ENCODE measurements at regions not wholly inside any gene's neighbourhood (a gene's known extent, or its start where the extent isn't known, plus 50 kb on each side); places are given as distances from the start of the nearest gene placed in this dataset.

GRCh38 chr17:79210638-79211037, 136.0 kb downstream of the ENGASE start:
- Histone ChIP-seq H3F3A (ENCODE audit: low read length, unreplicated experiment) (no peaks in the 10 kb centered on the region), H3K4me1 (ENCODE audit: insufficient read depth, low read length) (no peaks in the 10 kb centered on the region), H3K27ac (ENCODE audit: low read length) (no peak overlapping the region), H3K27me3 (ENCODE audit: low read length) (peaks cover 97% of the 10 kb centered on the region), H3K9me3 (ENCODE audit: low read length) (no peaks in the 10 kb centered on the region), H3K4me2 (ENCODE audit: low read length) (no peak overlapping the region), H3K36me3 (ENCODE audit: low read depth, low read length) (no peaks in the 10 kb centered on the region), H4K20me1 (ENCODE audit: low read length) (no peaks in the 10 kb centered on the region), H3K9ac (ENCODE audit: low read length) (no peak overlapping the region), H3K9me2 (replicated peaks; ENCODE audit: low read length) (no peaks in the 10 kb centered on the region), H3K79me2 (ENCODE audit: low read length) (no peaks in the 10 kb centered on the region), H2AFZ (ENCODE audit: low read length) (no peak overlapping the region), H3K4me3 (ENCODE audit: low read length) (no peak overlapping the region)
- ChIA-PET POLR2A (ENCODE audit: unreplicated experiment) (no interaction called here), CTCF (no interaction called here)
- no peak for TF ChIP-seq CTCF (conservative IDR thresholded peaks at IDR 0.05; ENCODE audit: low read depth, low read length)
- peak; percentile 27 for TF ChIP-seq EZH2 (IDR thresholded peaks at IDR 0.05; ENCODE audit: low read length, unreplicated experiment)
- TF ChIP-seq EZH2phosphoT487 (IDR thresholded peaks at IDR 0.05; ENCODE audit: borderline replicate concordance, low read length): no peak
- ATAC-seq: no peak
- no TSS peak for BruUV-seq (replicated peaks)
- no peak for DNase-seq
- intact Hi-C loops (cut with micrococcal nuclease): no loop called here

GRCh38 chr17:79207960-79208359, 133.3 kb downstream of the ENGASE start:
- POLR2A ChIA-PET (ENCODE audit: unreplicated experiment): no interaction called here
- BruUV-seq (replicated peaks): no TSS peak
- TF ChIP-seq EZH2phosphoT487 (IDR thresholded peaks at IDR 0.05; ENCODE audit: borderline replicate concordance, low read length) (no peak), EZH2 (IDR thresholded peaks at IDR 0.05; ENCODE audit: low read length, unreplicated experiment) (no peak), CTCF (conservative IDR thresholded peaks at IDR 0.05; ENCODE audit: low read depth, low read length) (no peak)
- Histone ChIP-seq H3K4me3 (ENCODE audit: low read length) (no peak overlapping the region), H2AFZ (ENCODE audit: low read length) (no peak overlapping the region), H3F3A (ENCODE audit: low read length, unreplicated experiment) (no peaks in the 10 kb centered on the region), H3K79me2 (ENCODE audit: low read length) (no peaks in the 10 kb centered on the region), H4K20me1 (ENCODE audit: low read length) (no peaks in the 10 kb centered on the region), H3K9me3 (ENCODE audit: low read length) (no peaks in the 10 kb centered on the region), H3K9me2 (replicated peaks; ENCODE audit: low read length) (no peaks in the 10 kb centered on the region), H3K36me3 (ENCODE audit: low read depth, low read length) (no peaks in the 10 kb centered on the region), H3K9ac (ENCODE audit: low read length) (no peak overlapping the region), H3K27ac (ENCODE audit: low read length) (no peak overlapping the region), H3K4me1 (ENCODE audit: insufficient read depth, low read length) (no peaks in the 10 kb centered on the region), H3K4me2 (ENCODE audit: low read length) (no peak overlapping the region), H3K27me3 (ENCODE audit: low read length) (peaks cover 90% of the 10 kb centered on the region)
- CTCF ChIA-PET: no interaction called here
- no peak for ATAC-seq
- DNase-seq: no peak
- intact Hi-C loops (cut with micrococcal nuclease): no loop called here

- Histone ChIP-seq H3K4me1 (ENCODE audit: insufficient read depth, low read length) (no peaks in the 10 kb centered on the region), H3K4me2 (ENCODE audit: low read length) (no peak overlapping the region), H3K36me3 (ENCODE audit: low read depth, low read length) (no peaks in the 10 kb centered on the region), H3K79me2 (ENCODE audit: low read length) (no peaks in the 10 kb centered on the region), H2AFZ (ENCODE audit: low read length) (no peak overlapping the region), H3K9me3 (ENCODE audit: low read length) (no peaks in the 10 kb centered on the region), H3K9ac (ENCODE audit: low read length) (no peak overlapping the region), H3K27ac (ENCODE audit: low read length) (no peak overlapping the region), H4K20me1 (ENCODE audit: low read length) (no peaks in the 10 kb centered on the region), H3K9me2 (replicated peaks; ENCODE audit: low read length) (no peaks in the 10 kb centered on the region), H3K4me3 (ENCODE audit: low read length) (no peak overlapping the region), H3F3A (ENCODE audit: low read length, unreplicated experiment) (no peaks in the 10 kb centered on the region), H3K27me3 (ENCODE audit: low read length) (peaks cover 88% of the 10 kb centered on the region)
- ChIA-PET POLR2A (ENCODE audit: unreplicated experiment) (no interaction called here), CTCF (interaction anchor here (0.7 kb wide), 1 partner anchor 111 kb away, joined by 6 read pairs; no protein-coding TSS in a partner anchor)
- intact Hi-C loops (cut with micrococcal nuclease): no loop called here
- TF ChIP-seq EZH2 (IDR thresholded peaks at IDR 0.05; ENCODE audit: low read length, unreplicated experiment) (no peak), EZH2phosphoT487 (IDR thresholded peaks at IDR 0.05; ENCODE audit: borderline replicate concordance, low read length) (no peak)
- ATAC-seq (no peak), DNase-seq (no peak)
- BruUV-seq (replicated peaks): no TSS peak
Observed at GRCh38 chr17:79205688-79206205, 131.1 kb downstream of the ENGASE start.
